PC-9 (cell line): ENCODE measurements at regions not wholly inside any gene's neighbourhood (a gene's known extent, or its start where the extent isn't known, plus 50 kb on each side); places are given as distances from the start of the nearest gene placed in this dataset.

Experiments
- EZH2 ChIP-seq: fragments of 200-600 bp; sonication (generic); IDR thresholded peaks from 2 replicates; pipeline ENCODE4 v1.8.0; 2017; ENCODE audit warnings: antibody characterized with exemption, low read depth
- TF ChIP-seq, protein P1 (sequence below): fragments of 200-600 bp; sonication (generic); conservative IDR thresholded peaks from 2 replicates; pipeline ENCODE4 v1.6.1; 2017; ENCODE audit warnings: mixed run types, antibody characterized with exemption, mild to moderate bottlenecking, moderate library complexity

DNA sequence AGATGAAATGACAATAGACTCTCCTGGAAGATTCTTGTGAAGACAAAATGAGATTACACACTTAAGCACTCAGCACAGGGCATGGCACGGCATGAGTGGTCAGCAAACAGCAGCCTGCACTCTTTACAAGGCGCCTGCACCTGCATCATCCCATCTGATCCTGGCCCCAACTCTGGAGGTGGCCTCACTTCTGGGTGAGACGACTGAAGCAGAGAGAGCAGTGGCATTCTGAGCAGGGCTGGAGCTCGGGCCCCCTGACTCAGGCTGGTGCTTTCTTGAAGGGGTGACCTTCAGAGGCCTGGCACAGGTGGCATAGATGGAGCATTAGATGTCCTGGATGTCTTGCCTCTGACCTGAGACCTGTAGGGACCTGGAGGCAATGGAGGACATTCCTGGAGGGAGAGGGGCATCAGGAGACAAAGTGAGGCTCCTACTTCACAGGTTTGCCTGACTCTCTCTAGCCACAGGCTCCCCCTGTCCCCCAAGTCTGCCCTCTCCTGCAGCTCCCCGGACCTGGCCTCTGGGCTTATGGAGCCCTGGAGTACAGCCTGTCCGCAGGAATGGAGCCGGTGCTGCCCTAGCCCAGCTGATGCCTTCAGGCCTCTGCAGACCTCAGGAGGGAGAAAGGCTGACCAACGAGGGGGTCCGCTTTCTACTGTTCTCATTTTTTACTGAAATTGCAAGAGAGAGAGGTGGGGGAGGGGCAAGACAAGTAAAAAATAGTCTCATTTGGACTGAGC lies 65.5 kb upstream of the THY1 start:
- TF ChIP-seq, protein P1, sequence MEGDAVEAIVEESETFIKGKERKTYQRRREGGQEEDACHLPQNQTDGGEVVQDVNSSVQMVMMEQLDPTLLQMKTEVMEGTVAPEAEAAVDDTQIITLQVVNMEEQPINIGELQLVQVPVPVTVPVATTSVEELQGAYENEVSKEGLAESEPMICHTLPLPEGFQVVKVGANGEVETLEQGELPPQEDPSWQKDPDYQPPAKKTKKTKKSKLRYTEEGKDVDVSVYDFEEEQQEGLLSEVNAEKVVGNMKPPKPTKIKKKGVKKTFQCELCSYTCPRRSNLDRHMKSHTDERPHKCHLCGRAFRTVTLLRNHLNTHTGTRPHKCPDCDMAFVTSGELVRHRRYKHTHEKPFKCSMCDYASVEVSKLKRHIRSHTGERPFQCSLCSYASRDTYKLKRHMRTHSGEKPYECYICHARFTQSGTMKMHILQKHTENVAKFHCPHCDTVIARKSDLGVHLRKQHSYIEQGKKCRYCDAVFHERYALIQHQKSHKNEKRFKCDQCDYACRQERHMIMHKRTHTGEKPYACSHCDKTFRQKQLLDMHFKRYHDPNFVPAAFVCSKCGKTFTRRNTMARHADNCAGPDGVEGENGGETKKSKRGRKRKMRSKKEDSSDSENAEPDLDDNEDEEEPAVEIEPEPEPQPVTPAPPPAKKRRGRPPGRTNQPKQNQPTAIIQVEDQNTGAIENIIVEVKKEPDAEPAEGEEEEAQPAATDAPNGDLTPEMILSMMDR, result no peak
- no peak for TF ChIP-seq EZH2
